Occipital lobe (tissue), 1 donor: ENCODE measurements at regions not wholly inside any gene's neighbourhood (a gene's known extent, or its start where the extent isn't known, plus 50 kb on each side); places are given as distances from the start of the nearest gene placed in this dataset.

Source experiments
- DNase-seq: peaks from one replicate; lab custom pipeline; 2025; lab: John Stamatoyannopoulos, UW

- no peak for DNase-seq
These were observed 337.9 kb upstream of the ACVR2A start for GRCh38 chr2:147506889-147507288.

DNA sequence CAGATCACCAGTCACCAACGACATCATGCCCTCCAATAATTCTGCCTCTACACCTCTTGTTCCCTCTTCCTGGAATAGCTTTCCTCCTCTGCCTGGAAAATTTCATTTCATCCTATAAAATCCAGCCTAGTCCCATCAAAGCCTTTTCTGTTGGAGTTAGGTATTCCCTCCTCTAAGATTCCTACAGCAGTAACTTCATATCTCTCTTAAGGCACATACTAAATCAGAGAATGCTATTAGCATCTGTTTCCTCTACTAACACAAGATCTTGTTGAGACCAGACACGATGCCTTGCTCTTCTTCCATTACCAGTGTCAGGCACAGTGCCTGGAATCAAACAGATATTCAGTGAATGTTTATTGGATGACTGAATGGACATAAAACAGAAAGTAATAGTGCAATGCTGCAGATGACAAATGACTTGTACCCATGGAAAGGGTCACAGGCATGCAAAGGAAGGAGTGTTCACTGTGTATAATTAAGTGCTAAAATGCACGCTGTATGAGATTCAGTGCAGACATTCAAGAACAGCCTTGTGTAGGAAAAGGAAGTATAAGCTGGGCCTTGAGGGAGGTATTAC lies 342.0 kb upstream of the ACVR2A start:
- no peak for DNase-seq

DNA sequence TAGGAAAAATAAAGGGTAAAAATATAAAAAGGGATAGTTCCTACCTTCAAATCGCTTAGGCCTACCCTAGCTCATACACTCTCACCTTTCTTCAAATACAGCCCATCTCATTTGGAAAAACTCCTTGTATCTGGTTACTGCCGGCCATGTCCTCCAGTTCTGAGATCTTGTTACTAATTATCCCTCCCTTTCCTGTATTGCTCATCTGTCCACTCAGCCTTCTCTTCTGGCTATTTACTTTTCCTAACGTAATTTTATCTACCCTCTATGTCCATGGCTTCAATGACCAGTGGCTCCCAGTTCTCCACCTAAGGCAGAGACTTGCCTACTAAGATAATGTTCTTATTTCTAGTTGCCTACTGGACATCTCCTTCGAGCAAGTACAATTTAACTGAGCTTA lies 342.9 kb upstream of the ACVR2A start:
- DNase-seq: no peak

- DNase-seq: no peak
These were observed 343.9 kb upstream of the ACVR2A start for GRCh38 chr2:147500819-147501395.

DNA sequence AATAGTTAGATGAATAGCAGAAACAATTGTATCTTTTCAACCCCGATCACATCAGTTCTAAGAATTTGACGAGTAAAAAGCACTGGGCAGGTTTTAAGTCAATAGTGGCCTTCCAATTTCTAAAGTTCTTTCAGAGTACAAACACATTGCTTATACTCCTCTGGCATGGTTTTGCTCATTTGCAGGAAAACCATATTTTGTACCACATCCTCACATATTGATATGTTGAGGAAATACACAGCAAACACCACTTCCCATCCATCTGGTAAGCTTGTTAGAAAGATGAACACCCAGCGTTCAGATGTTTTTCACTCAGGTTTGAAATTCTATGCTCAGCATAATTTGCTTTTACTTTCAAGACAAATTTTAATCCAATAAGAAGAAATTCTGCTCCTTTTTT lies 344.6 kb upstream of the ACVR2A start:
- no peak for DNase-seq

DNA sequence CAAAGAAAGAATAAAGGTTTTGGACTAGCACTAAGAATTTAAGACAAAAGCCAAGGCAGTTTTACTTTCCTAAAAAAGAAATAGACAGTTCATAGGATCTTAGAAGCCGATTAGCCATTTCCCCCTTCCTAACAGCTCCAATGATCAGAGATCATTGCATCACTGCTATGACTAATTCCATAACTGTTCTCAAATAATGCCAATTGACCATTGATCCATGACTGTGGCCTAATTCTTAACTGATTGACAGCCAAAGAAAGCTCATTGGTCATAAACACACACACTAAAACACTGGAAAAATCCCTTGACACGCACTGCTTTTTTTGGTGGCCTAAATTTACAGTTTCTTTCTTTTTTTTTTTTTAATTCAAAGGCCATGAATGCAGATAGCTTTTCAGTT lies 345.0 kb upstream of the ACVR2A start:
- DNase-seq: no peak

GRCh38 chr2:147495734-147496133 lies 349.1 kb upstream of the ACVR2A start:
- DNase-seq: no peak

DNA sequence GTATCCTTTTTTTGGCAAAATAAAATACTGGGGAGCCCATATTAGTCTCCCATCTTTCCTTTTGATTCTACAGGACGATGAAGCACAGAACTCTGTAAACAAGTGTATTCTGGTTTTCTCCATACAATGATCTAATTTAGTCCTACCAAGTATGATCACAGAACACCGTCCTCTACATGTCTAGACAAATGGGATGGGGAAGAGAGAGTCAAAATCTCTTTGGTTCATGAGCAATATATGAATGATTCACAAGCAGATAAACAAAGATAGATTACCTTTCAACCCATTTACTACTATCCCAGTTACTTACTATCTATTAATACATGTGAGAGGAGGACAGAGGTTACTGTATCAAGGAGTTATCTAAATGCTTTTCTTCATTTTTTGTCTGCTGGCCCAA lies 352.4 kb upstream of the ACVR2A start:
- no peak for DNase-seq

DNA sequence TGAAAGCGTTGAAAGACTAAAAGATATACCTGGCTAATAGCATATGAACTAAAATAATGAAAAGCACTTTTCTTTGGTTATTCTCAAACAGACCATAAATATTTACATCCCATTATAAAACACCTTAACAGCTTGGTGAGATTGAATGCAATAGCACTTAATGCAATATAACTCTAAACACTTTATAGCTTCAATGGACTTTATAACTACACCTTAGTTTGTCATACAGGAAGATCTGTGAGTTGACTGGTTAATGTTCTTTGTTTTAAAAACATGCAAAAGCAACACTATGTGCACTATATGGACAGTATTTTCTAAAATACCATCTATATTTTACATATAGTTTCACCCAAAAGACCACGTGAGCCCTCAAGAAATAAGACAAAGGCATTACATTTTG lies 353.3 kb upstream of the ACVR2A start:
- no peak for DNase-seq

- DNase-seq: no peak
These were observed 354.2 kb upstream of the ACVR2A start for GRCh38 chr2:147490401-147491261.

- no peak for DNase-seq
These were observed 356.4 kb upstream of the ACVR2A start for GRCh38 chr2:147488472-147488871.

DNA sequence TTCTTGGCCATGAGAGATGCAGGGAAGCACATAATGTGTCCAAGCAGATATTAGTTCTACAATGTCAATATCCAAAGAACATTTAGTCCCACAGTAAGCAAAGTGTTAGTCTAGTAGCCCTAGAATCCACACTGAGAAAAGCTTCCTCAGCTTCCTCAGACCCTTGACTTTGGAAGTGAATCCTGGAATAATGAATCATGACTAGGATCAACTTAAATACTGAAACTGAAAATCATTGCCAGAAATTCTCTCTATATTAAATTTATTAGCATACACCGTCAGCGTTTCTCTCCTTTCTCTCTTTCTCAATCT lies 356.9 kb upstream of the ACVR2A start:
- no peak for DNase-seq

- DNase-seq: no peak
These were observed 357.4 kb upstream of the ACVR2A start for GRCh38 chr2:147487286-147487977.

DNA sequence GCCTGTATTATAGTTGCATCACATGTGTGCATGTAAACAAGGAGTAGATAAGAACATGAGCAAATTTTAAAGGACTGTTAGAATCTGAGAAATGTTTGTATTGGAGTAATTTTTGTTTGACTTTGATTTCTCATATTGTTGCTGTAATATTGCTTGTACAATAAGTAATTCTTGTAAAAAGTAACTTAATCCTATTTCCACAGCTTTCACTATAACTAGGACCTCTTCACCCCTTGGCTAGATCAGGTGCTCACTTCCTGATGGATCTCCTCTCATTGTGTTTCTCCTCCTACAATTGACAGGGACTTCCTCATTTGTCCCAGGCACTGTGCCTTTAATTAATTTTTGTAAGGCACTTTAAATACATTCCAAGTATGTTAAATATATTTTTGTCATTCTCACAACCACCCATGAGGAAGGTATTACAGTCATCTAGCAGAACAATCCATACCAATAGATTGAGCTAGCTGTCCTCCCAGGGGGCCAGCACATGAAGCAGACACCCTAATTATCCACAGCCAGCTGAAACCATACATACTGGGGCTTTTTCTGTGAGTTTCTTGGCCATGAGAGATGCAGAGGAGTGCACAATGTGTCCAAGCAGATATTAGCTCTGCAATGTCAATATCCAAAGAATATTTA lies 359.5 kb upstream of the ACVR2A start:
- no peak for DNase-seq

DNA sequence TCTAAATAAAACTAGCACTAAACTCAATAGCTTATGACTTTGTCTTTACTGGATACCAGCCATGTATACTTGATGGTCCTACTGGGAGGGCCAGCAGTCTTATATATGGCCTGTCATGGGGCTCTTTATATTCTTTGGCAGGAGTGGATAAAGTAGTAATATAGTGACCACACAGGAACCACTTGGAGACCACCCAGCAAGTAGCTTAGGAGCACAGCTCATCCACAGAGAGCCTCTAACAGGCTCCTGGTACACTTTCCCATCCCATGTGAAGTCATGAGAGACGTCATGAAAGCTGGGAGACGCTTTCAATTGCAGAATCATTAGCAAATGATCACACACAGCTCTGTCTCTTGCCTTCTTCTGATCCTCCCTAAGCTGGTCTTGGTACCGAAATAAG lies 360.9 kb upstream of the ACVR2A start:
- DNase-seq: no peak

GRCh38 chr2:147482916-147483669 lies 361.7 kb upstream of the ACVR2A start:
- DNase-seq: no peak

DNA sequence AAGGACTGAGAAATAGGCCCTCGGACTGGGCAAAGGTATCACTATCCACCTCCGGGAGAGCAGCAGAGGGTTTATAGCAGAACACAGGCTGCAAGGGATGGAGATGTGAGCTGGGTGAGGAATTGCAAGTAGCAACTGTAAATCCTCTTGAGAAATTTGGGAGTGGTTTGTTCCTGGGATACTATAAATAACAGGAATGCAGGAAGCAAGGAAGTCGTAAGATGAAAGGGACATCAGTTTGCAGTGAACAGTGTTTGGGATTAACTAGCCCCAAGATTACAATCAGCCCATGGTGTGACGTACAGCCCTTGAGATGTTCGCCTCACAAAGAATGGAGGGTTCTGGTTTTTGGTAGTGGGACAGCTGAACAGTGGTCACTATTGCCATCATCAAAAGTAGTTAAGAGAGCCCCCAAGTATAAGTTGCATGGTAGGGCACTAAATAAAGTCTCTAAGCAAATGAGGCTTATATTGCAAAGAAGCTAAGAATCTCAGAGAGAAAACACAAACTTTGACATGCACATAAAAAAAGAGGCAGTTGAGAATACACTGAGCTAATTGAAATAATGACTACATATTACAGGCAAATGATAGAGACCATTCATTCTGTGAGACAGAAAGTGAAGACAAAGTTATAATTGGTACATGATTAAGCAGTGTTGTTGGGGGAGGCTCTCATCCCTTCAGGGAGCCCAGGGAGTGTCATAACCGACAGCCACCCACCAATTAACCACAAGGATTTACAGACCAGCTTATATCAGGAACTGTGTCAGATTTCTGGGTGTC lies 362.5 kb upstream of the ACVR2A start:
- no peak for DNase-seq

DNA sequence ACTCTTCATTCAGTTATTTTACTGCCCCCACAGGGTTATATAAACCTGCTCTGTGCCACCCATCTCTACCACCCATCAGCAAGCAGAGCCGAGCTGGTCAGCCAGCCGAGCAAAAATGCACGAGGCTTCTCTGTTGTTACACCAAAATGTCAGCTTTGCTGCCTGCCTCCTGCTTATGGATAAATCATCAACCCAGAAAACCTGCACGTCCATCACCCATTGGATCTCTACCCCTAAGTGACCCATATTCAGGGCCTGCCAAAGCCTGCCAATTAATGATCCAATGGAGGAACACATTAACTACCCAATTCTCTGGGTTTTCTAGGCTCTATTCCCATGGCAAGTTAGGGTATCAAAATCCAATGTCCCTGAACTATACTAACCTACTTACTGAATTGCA lies 365.5 kb upstream of the ACVR2A start:
- no peak for DNase-seq

DNA sequence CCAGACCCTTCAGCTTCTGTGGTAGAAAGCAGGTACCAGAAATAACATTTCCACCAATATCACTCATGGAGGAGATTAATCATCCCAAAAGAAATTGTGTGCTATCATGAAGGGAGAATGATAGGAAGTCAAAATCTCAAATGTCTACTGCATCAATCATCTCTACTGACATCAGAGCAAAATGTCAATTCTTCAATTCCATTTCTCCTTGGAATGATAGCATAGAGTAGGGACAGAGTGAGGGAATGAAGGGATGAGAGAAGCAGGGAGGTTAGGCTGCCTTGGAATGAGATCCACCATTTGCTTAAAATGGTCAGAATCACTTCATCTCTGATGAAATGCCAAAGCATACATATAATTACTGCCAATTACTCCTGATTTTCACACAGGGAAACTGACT lies 371.8 kb upstream of the ACVR2A start:
- DNase-seq: no peak

GRCh38 chr2:147471126-147471525 lies 373.7 kb upstream of the ACVR2A start:
- DNase-seq: no peak

- DNase-seq: no peak
These were observed 375.4 kb upstream of the ACVR2A start for GRCh38 chr2:147469471-147469870.
